22Rv1 (cell line): ENCODE measurements at regions not wholly inside any gene's neighbourhood (a gene's known extent, or its start where the extent isn't known, plus 50 kb on each side); places are given as distances from the start of the nearest gene placed in this dataset.

ENCODE experiments used
- CTCF ChIP-seq: fragments of 450-650 bp; IDR thresholded peaks from 2 replicates; pipeline ENCODE4 v1.5.1; 2017; ENCODE audit warnings: mild to moderate bottlenecking
- ZFX ChIP-seq: fragments of 450-650 bp; IDR thresholded peaks from 2 replicates; pipeline ENCODE4 v1.6.1; 2017; ENCODE audit warnings: antibody characterized with exemption, borderline replicate concordance

GRCh38 chr9:109715344-109715743, 64.7 kb upstream of the PALM2AKAP2 start:
- TF ChIP-seq CTCF = no peak
- no peak for TF ChIP-seq ZFX
